ENCODE measurements at regions not wholly inside any gene's neighbourhood (a gene's known extent, or its start where the extent isn't known, plus 50 kb on each side); places are given as distances from the start of the nearest gene placed in this dataset.

- TF ChIP-seq CTCF (IDR thresholded peaks at IDR 0.05), result no peak
- no peak for TF ChIP-seq EP300 (IDR thresholded peaks at IDR 0.05)
- TF ChIP-seq POLR2A (IDR thresholded peaks at IDR 0.05), result no peak
- TF ChIP-seq POLR2AphosphoS5 (IDR thresholded peaks at IDR 0.05), result no peak
Observed at GRCh38 chr7:128152721-128153120, 88.4 kb upstream of the LEP start.
